ENCODE measurements at regions not wholly inside any gene's neighbourhood (a gene's known extent, or its start where the extent isn't known, plus 50 kb on each side); places are given as distances from the start of the nearest gene placed in this dataset.
A peak's percentile ranks its signal among the peaks of the same experiment; 100 is the strongest.

- TF ChIP-seq ZNF114 (CRISPR knock-in tag; IDR thresholded peaks at IDR 0.05) (no peak), EZH2phosphoT487 (IDR thresholded peaks at IDR 0.05; ENCODE audit: unreplicated experiment) (no peak)
Measured at GRCh38 chr15:75791337-75791713, 51.9 kb upstream of the UBE2Q2 start (continued).

GRCh38 chr15:75790631-75791336 lies 52.5 kb upstream of the UBE2Q2 start:
- Mint-ChIP-seq H3K27me3 (ENCODE audit: insufficient read depth, low read depth, poor library complexity) (peaks cover 10% of the 10 kb centered on the region), H3K4me3 (no peak overlapping the region), H3K9me3 (no peaks in the 10 kb centered on the region), H3K36me3 (ENCODE audit: low read depth) (no peaks in the 10 kb centered on the region), H3K4me1 (peaks cover 7% of the 10 kb centered on the region), H3K27ac (no peak overlapping the region)
- no peak for ATAC-seq
- H3K27ac ChIP-seq (ENCODE audit: low read depth) = no peak overlapping the region
- H3K4me3 ChIP-seq = no peak overlapping the region
- no peak overlapping the region for H3K4me2 ChIP-seq
- no peaks in the 10 kb centered on the region for H3F3A ChIP-seq (replicated peaks; ENCODE audit: low read depth)
- H3K79me2 ChIP-seq (replicated peaks; ENCODE audit: insufficient read depth) = no peaks in the 10 kb centered on the region
- TF ChIP-seq ZNF114 (CRISPR knock-in tag; IDR thresholded peaks at IDR 0.05) (no peak), CREB1 (CRISPR knock-in tag; IDR thresholded peaks at IDR 0.05; ENCODE audit: low read depth) (no peak)
- H3K9me2 ChIP-seq (ENCODE audit: insufficient read depth) = no peaks in the 10 kb centered on the region
- DNase-seq (ENCODE audit: low spot score) = no peak
- no peaks in the 10 kb centered on the region for H3K36me3 ChIP-seq (ENCODE audit: insufficient read depth)
- no peaks in the 10 kb centered on the region for H4K20me1 ChIP-seq (replicated peaks; ENCODE audit: insufficient read depth)
- no peaks in the 10 kb centered on the region for H3K4me1 ChIP-seq (ENCODE audit: insufficient read depth)
- H3K27me3 ChIP-seq (ENCODE audit: insufficient read depth) = no peaks in the 10 kb centered on the region
- H2AFZ ChIP-seq = no peak overlapping the region

GRCh38 chr15:75786575-75786947 lies 56.7 kb upstream of the UBE2Q2 start:
- no peaks in the 10 kb centered on the region for H3K36me3 Mint-ChIP-seq (ENCODE audit: low read depth)
- peaks cover 12% of the 10 kb centered on the region for H3K27me3 Mint-ChIP-seq (ENCODE audit: insufficient read depth, low read depth, poor library complexity)
- H3K36me3 ChIP-seq (ENCODE audit: insufficient read depth) = no peaks in the 10 kb centered on the region
- H3K27ac ChIP-seq (ENCODE audit: low read depth) = no peak overlapping the region
- no peaks in the 10 kb centered on the region for H3K4me1 ChIP-seq (ENCODE audit: insufficient read depth)
- H4K20me1 ChIP-seq (replicated peaks; ENCODE audit: insufficient read depth) = no peaks in the 10 kb centered on the region
- no peaks in the 10 kb centered on the region for H3F3A ChIP-seq (replicated peaks; ENCODE audit: low read depth)
- no peak overlapping the region for H3K27ac Mint-ChIP-seq
- H3K4me3 ChIP-seq = peak overlapping the region; percentile 39
- H3K4me1 Mint-ChIP-seq = peaks cover 10% of the 10 kb centered on the region
- no peaks in the 10 kb centered on the region for H3K27me3 ChIP-seq (ENCODE audit: insufficient read depth)
- ATAC-seq (no peak), DNase-seq (ENCODE audit: low spot score) (no peak)
- peak overlapping the region; percentile 38; the same call in 1 of the 2 replicates for H2AFZ ChIP-seq
- no peaks in the 10 kb centered on the region for H3K9me3 Mint-ChIP-seq
- H3K4me3 Mint-ChIP-seq = 0 out of 3 replicates have a peak overlapping the region, but pooled peaks have one; percentile 32
- H3K79me2 ChIP-seq (replicated peaks; ENCODE audit: insufficient read depth) = no peaks in the 10 kb centered on the region
- H3K9me2 ChIP-seq (ENCODE audit: insufficient read depth) = no peaks in the 10 kb centered on the region
- H3K4me2 ChIP-seq = peak overlapping the region; percentile 55; the same call in 1 of the 2 replicates
- no peak for TF ChIP-seq NANOG (IDR thresholded peaks at IDR 0.05; ENCODE audit: borderline replicate concordance)
- no peak for TF ChIP-seq REST (IDR thresholded peaks at IDR 0.05; ENCODE audit: unreplicated experiment)
- TF ChIP-seq ZNF114 (CRISPR knock-in tag; IDR thresholded peaks at IDR 0.05) = no peak
- TF ChIP-seq ETS1 (IDR thresholded peaks at IDR 0.05) = no peak
- no peak for TF ChIP-seq POLR2AphosphoS5 (IDR thresholded peaks at IDR 0.05; ENCODE audit: low read depth)
- TF ChIP-seq CTCF (conservative IDR thresholded peaks at IDR 0.05; ENCODE audit: low read depth in 2 of 2) = no peak
- no peak for TF ChIP-seq CREB1 (CRISPR knock-in tag; IDR thresholded peaks at IDR 0.05; ENCODE audit: low read depth)
- TF ChIP-seq EZH2 (IDR thresholded peaks at IDR 0.05; ENCODE audit: low read depth, unreplicated experiment) = no peak
